ENCODE measurements at regions not wholly inside any gene's neighbourhood (a gene's known extent, or its start where the extent isn't known, plus 50 kb on each side); places are given as distances from the start of the nearest gene placed in this dataset.
A peak's percentile ranks its signal among the peaks of the same experiment; 100 is the strongest.
"Not testable (repeated sequence)": the region's sequence is repeated elsewhere in the genome, so short reads cannot be mapped to it uniquely, and the experiment has no call there.

DNA sequence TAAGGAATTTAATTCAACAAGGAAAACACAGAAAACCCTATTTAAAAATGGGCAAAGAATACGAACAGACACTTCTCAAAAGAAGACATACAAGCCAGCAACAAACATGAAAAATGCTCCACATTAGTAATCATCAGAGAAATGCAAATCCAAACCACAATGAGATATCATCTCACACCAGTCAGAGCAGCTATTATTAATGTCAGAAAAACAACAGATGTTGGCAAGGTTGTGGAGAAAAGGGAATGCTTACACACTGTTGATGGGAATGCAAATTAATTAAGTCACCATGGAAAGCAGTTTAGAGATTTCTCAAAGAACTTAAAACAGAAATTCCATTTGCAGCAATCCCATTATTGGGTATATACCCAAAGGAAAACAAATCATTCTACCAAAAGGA is 55.2 kb downstream of the GCC1 start:
- DNase-seq (ENCODE audit: low read depth in 2 of 2) = no peak

DNA sequence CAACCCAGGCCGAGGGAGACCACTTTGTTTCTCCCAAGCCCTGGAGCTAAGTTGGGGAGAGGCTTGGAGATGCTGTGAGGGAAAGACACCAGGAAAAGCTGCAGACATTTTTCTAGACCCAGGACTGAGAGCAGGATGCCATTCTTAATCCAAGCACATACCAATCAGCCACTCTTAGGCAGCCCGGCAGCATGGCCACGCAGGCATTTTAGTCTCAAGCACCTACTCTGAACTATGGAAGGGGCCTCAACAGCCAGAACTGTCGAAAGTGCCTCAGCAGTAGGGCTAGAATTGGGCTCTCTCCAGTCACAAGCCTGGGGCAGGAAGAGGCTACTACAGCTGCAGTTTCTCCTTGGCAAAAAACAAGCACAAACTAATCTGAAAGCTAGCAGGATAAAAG is 57.8 kb downstream of the GCC1 start:
- DNase-seq (ENCODE audit: low read depth in 2 of 2) = no peak

DNA sequence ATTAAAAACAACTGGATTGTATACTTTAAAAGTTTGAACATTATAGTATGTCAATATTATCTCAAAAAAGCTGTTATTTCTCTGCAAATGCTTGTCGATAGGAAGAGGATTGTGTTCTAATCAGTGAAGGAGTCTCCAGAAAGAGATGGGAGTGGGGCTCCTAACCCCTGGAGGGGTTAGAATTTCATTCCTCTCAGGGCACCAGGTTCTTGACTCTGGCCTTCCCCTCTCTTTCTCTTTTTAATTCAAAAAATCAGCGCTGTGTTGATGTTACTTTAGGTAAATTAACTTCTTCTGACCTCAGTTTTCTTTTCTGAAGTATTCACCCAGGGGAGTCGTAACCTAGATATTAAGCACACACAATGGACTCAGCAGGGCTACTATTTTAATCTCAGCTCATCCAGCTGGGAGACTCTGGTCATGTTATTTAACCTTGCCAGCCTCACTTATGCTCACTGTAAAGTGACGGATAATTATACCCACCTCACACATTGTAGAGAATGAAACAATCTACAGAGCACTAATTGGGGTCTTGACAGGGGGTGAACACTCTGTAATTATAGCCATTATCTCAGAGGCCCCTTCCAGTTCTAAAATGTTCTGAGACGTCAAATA is 59.4 kb downstream of the GCC1 start:
- DNase-seq (ENCODE audit: low read depth in 2 of 2) = no peak

DNA sequence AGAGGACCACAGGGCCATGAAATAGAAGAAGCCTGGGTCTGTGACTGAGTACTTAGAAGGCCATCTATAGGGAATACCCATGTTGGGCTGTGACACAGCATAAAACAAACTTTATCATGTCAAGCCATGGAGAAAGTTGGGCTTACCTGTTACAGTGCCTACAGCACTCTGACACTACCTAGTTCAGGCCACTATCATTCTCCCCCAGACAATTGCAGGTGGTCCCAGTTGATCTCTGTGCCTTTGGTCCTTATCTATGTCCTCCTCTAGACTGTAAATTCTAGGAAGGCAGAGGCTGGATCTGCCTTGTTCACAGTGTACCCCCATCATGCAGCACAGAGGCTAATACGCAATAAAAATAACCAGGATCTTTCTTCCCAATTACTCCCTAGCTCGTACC is 69.1 kb downstream of the GCC1 start:
- DNase-seq (ENCODE audit: low read depth in 2 of 2) = no peak

- no peak for DNase-seq (ENCODE audit: low read depth in 2 of 2)
Observed at GRCh38 chr7:127514499-127514898, 70.9 kb downstream of the GCC1 start.

GRCh38 chr7:127513311-127513710 is 72.1 kb downstream of the GCC1 start:
- DNase-seq (ENCODE audit: low read depth in 2 of 2) = no peak

- no peak for DNase-seq (ENCODE audit: low read depth in 2 of 2)
Observed at GRCh38 chr7:127512663-127513062, 72.7 kb downstream of the GCC1 start.

DNA sequence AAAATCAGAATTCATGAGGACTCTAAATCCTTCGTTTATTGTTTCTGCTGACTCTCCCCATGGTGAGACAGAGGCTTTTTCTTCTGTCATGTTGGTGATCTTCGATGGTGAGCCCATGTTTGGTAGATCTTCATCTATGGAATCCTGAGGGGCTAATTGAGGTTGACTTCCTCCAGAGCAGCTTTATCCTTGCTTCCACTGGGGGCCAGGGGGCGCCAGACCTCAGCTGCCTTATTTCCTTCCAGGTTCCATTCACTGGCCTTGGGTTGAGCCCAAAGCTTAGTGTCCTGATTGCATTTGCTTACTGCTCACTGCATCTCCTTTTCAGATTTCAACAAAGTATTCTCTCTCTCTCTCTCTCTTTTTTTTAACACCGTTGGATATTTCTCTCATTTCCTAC is 80.7 kb downstream of the GCC1 start:
- no peak for DNase-seq (ENCODE audit: low read depth in 2 of 2)

- no peak for DNase-seq (ENCODE audit: low read depth in 2 of 2)
Observed at GRCh38 chr7:127501817-127502216, 83.6 kb downstream of the GCC1 start.

- no peak for DNase-seq (ENCODE audit: low read depth in 2 of 2)
Observed at GRCh38 chr7:127487381-127487780, 94.9 kb upstream of the ZNF800 start.

DNA sequence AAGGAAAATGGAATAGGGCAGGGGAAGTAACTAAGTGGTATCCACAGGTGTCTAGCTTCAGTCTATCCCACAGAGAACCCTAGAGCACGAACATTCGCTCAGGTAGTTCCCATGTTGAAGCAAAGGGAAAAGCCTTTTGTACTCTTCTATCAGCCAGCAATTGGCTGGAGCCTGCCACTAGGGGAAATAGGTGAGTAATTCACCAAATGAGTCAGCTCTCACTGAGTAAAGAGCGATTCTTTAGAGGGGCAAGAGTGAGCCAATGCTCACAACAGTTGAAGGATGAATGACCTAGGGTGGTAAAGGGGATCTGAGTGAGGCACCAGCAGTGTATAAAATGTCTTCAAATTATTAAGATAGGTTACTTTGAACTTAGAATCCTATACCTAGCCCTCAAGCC is 94.1 kb upstream of the ZNF800 start:
- DNase-seq (ENCODE audit: low read depth in 2 of 2) = no peak

DNA sequence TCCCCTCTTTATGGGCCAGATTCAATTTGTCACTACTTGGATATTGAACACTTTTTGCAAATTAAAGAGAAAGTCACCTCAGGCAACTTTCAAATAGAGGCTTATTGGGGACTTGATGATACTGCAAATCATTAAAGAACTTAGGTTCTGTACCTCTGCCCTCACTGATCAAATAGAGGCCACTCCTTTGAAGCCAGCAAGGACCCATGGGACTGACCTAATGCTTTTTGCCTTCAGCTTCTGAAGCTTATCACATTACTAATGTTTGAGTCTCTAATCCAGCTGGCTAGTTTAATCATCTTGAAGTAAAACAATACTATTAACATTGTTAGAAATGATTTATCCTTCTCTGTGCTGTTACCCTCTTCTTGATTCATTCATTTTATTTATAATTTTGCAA is 93.0 kb upstream of the ZNF800 start:
- DNase-seq (ENCODE audit: low read depth in 2 of 2) = no peak

DNA sequence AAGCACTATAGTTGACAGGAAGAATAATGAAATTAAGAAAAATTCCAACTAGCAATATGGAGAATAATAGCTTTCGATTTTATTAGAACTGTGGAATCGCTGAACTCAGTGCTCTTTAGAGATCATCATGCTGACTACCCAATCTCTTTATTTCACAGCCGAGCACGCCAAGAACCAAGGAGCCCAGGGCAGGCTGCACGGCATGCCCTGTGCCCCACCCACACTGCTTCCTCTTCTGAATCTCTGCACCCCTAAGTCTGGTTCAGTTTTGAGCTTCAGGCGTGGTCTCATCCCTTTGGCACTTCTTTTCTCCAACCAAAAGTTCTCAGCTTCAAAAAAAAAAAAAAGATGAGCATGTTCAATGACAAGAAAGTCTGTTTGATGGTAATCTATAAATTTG is 92.4 kb upstream of the ZNF800 start:
- DNase-seq (ENCODE audit: low read depth in 2 of 2) = no peak

DNA sequence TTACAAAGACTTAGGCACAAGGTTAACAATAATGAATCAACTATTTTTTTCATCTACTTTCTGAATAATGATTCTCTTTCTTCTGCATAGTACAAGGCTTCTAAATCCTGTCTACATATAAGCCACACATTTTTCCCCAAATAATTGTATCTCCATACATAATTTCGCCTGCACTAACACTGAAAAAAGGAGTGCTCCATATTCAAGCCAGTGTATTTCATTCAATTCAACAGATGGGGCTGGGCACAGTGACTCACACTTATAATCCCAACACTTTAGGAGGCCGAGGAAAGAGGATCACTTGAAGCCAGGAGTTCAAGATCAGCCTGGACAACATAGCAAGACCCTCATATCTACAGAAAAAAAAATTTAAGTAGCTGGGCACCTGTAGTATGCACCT is 86.0 kb upstream of the ZNF800 start:
- no peak for DNase-seq (ENCODE audit: low read depth in 2 of 2)

DNA sequence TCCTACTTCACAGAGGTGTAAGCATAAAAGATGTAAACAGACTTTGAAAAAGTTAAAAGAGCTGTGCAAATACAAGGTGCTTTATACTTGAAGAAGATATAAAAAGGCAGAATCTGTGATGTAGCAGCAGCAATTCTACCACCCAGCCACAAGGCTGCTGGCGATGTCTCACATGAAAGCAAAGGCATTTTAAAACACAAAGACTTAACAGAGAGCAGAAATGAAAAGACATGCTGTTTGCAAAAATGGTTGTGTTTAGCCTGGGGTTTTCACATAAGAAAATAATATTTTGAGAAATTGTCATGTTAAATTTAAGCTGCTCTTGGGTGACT is 85.5 kb upstream of the ZNF800 start:
- no peak for DNase-seq (ENCODE audit: low read depth in 2 of 2)

DNA sequence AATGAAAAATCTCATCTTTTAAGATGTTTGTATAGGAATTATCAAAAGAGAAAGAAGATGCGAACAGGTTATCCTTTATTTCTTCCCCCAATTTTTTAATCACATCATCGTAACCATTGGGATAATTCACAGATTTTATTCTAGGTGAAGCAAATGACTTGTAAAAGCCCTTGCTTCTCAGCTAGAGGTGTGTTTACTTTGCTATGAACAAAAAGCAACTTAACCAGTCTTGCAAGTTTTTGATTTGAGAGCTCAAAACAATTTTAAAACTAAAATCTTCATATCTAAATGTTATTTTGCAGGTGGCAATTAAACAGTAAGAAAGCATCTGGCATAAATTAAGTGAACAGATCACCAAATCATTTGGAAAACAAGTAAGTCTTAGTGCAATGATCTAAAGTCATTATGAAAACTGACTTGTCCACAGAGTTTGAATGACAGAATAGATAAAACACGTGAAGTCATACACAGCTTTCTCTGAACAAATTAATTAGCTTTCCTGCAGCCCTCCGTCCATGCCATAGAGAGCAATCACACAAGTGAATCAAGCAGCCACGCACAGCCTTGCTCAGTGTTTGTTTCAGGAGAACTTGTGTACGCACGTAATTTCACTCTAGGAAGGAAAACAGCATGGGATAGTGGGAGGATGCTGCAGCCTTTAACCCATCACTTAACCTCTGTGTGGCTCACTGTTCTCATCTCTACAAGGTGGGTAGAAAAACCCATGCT is 85.0 kb upstream of the ZNF800 start:
- no peak for DNase-seq (ENCODE audit: low read depth in 2 of 2)

DNA sequence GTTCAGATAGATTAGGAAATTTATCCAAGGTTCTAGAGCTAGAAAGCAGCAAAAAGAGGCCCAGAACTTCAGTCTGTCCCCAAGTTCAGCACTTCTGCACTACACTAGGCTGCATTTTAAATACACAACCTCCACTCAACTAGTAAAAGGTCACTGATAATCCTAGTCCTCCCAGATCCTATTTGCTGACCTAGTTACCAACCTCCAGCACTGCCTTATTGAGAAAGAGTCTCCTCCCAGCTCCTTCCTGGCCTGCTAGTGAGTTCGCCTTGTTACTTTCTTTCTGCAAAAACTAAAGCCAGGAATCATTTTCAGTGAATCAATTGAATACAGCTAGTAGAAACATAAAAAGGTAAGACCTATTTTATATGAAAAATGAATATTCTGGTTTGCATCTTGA is 84.1 kb upstream of the ZNF800 start:
- DNase-seq (ENCODE audit: low read depth in 2 of 2) = no peak

DNA sequence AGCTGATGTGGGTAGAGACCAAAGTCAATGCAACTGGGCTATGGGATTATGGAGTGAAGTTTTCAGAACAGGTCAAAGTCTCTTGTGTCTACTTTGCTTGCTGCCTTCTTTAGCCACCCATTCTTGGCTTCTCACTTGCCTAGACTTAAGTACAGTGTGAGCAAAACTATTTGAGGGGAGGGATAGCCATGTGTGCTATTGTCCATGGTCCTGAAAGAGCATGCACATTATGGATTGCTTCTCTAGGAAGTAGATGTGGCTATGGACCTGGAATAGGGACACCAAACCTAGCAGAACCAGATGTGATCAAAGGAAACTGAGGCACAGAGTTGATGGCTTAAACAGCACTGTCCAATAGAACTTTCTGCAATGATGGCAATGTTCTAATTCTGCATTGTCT is 81.9 kb upstream of the ZNF800 start:
- no peak for DNase-seq (ENCODE audit: low read depth in 2 of 2)

GRCh38 chr7:127473409-127473808 is 80.9 kb upstream of the ZNF800 start:
- no peak for DNase-seq (ENCODE audit: low read depth in 2 of 2)

- no peak for DNase-seq (ENCODE audit: low read depth in 2 of 2)
Observed at GRCh38 chr7:127460077-127460476, 67.6 kb upstream of the ZNF800 start.

DNA sequence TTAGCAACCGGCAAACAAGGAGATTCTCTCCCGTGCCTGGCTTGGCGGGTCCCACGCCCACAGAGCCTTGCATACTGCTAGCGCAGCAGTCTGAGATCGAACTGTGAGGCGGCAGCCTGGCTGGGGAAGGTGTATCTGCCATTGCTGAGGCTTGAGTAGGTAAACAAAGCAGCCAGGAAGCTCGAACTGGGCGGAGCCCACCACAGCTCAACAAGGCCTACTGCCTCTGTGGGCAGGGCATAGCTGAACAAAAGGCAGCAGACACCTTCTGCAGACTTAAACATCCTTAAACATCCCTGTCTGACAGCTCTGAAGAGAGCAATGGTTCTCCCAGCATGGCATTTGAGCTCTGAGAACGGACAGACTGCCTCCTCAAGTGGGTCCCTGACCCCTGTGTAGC is 58.8 kb upstream of the ZNF800 start:
- DNase-seq (ENCODE audit: low read depth in 2 of 2) = not testable (repeated sequence)

DNA sequence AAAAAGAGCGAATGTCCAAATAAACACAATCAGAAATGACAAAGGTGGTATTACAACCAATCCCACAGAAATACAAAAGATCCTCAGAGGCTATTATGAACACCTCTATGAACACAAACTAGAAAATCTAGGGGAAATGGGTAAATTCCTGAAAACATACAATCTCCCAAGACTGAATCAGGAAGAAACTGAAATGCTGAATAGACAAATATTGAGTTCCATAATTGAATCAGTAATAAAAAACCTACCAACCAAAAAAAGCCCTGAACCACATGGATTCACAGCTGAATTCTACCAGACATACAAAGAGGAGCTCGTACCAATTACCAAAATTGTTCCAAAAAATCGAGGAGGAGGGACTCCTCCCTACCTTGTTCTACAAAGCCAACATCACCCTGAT is 56.1 kb upstream of the ZNF800 start:
- DNase-seq (ENCODE audit: low read depth in 2 of 2) = no peak

- peak; percentile 5 to 18 for DNase-seq (ENCODE audit: low read depth in 2 of 2)
Observed at GRCh38 chr7:127447326-127447945, 54.9 kb upstream of the ZNF800 start.

DNA sequence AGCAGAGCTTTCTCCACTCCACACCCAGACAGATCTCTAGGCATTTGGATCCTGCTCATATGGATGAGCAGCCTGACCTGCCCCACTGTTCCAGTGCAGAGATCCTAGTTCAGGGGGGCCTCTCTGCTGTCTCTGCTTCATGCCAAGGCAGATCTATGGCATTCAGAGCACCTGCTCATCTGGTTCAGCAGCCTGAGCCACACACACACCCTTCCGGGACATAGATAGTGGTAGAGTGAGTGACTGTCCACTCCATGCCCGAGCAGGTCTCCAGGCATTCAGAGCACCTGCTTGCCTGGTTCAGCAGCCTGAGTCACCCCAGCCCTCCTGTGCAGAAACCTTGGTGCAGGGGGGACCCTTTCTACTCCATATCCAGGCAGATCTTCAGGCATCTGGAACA is 54.3 kb upstream of the ZNF800 start:
- no peak for DNase-seq (ENCODE audit: low read depth in 2 of 2)
